SW 1271 (cell line): ENCODE measurements at regions not wholly inside any gene's neighbourhood (a gene's known extent, or its start where the extent isn't known, plus 50 kb on each side); places are given as distances from the start of the nearest gene placed in this dataset.
A peak's percentile ranks its signal among the peaks of the same experiment; 100 is the strongest.
"Not testable (repeated sequence)": the region's sequence is repeated elsewhere in the genome, so short reads cannot be mapped to it uniquely, and the experiment has no call there.

Experiments
- DNase-seq, 2 experiments: peaks; one replicate each; lab custom pipeline; 2025; lab: John Stamatoyannopoulos, UW

DNA sequence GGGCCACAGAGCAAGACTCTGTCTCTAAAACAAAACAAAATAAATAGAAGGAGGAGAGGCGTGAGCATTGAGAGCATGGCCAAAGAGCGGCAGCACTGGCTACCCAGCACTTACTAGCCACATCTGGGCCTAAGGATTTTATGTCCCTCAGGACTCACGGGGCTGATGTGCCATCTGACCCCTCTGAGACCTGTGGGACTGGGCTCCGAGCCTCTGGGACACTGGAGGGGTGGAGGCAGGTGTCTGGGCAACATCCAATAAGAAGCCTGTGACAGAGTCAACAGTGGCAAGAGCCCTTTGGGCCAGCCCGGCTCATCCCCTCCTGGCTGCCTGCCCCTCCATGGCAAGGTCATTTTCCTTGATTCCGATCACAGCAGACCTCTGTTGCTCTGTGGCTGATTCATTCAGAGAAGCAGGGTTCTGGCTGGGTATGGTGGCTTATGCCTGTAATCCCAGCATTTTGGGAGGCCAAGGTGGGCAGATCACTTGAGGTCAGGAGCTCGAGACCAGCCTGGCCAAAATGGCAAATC is 60.7 kb downstream of the RRM2 start:
- no peak for DNase-seq

DNA sequence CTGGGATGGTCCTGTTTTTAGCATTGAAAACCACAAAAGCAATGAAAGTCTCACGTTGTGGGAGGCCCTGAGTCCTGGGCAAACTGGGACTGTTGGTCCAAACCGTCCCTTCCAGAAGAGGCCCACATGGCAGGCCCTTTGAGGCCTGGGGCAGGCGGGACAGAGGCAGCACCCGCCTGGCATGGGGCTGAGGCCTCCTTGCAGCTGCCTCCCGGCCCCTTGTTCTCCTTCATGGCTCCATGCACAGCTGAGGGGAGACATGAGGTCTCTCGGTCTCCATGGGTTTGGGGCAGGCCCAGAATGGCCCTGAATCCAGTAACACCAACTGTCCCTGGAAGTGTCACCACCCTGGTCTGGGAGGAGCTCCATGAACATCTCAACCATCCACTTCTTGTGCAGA is 61.9 kb downstream of the RRM2 start:
- DNase-seq = no peak

DNA sequence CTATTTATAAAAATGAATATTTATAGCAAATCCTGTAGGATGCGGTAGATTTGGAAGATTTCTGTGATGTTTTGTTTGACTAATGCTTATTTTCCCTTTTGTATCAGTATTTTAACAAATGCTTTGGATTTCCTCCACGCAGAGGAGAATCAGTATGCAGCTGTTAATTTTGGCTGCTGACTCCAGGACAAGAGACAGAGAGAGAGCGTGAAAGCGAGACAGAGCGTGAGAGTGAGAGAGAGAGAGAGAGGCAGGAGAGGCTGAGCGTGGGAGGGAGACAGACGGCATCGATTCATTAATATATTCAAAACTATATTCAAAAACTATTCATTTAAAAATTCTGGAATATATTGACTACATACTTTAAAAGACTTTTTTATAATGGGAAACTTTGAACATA is 62.5 kb downstream of the RRM2 start:
- DNase-seq = no peak

DNA sequence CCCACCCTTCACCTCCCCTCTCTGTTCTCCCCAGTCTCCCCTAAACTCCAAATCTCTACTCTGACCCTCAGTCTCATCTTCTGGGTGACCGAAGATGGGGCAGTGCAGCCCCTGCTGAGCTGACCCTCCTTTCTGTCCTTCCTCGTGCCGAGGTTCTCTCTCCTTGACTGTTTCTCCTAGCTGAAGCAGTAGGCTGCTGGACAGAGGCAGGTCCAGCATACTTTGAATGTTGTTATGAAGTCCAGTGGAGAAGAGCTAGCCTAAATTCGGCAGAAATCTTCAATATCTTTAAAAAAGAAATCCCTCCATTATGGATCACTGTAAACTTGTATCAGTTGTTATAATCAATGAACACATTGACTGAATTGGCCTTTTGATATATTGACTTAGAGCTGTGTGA is 63.2 kb downstream of the RRM2 start:
- no peak for DNase-seq

DNA sequence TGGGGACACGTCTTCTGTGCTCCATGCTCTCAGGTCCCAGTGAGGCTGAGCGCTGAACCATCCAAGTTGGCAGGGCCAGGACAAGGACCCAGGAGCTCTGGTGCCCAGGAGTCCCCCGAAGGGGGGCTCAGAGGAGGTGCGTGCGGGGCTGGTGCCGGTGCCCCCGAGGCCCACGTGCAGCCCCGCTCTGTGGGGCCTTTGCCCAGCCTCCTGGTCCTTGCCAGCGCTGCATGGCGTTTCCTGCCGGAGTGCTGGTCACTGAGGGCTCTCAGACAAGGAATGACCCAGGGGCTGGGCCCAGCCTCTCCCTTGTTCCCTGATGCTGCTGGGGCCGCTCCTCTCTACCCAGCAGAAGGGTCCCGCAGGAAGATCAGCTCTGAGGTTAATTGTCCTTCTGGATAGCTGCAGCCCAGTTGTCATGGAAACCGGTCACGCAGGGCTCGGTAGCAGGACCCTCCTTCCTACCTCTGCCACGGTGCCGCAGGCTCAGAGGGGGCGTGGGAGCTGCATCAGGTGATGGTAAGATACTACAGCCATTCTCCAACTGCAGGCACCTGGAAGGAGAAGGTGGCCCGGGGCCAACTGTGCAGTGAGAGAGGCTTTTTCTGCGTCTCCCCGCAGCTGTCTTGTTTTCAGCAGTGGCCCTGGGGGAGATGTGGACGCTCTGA is 64.5 kb downstream of the RRM2 start:
- no peak for DNase-seq

DNA sequence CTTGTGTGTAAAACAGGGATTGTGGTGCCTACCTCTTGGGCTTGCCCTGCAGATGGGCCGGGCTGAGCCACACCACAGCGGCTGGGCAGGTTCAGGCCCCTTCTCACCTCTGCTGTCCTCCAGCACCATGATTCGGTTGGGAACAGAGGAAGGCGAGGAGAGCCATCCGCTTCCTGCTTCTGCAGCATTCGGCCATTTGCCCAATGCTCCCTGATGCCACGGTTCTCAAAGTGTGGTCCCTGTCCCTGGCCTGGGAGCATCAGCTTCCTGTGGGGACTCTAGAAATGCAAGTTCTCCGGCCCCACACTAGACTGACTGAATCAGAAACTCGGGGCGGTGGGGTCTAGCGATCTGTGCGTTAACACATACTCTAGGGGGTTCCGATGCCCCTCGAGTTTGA is 65.1 kb downstream of the RRM2 start:
- no peak for DNase-seq

DNA sequence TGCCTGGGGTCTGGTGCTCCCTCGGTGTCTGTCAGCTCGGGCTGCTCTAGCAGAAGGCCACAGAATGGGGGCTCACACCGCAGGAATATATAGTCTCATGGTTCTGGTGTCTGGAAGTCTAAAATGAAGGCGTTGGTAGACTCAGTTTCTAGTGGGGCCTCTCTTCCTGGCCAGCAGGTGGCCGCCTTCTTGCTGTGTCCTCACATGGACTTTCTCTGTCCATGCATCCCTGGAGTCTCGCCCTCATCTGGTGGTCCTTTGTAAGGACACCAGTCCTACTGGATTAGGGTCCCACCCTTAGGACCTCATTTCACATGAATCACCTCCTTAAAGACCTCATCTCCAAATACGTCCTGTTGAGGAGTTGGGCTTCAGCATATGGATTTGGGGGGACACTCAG is 65.7 kb downstream of the RRM2 start:
- peak in 1 of 2 experiments; percentile 61 for DNase-seq

DNA sequence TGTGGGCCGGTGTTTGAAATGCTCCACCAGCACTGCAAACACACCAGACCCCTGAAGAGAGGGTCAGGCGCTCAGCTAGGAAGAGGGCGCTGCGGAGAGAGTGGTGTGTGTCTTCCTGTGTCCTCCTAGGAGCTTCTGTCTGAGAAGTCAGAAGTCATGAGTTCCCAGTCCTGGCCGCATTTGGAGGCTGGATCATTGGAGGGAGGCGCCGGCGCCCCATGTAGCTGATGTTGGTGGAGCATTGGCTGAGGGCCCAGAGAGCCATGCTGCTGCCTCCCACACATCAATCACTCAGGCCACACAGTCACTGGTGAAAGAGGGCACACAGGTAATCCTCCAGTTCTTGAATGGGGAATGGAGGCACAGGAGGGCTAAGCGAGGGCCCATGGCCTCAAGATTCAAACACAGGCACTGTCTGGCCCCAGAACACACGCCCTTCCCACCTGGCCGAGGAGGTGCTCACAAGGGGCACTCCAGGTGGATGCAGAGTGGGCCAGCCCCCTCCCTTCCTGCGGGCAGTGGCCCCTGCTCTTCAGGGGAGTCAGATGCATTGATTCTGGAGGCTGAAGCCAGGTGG is 66.3 kb downstream of the RRM2 start:
- no peak for DNase-seq

DNA sequence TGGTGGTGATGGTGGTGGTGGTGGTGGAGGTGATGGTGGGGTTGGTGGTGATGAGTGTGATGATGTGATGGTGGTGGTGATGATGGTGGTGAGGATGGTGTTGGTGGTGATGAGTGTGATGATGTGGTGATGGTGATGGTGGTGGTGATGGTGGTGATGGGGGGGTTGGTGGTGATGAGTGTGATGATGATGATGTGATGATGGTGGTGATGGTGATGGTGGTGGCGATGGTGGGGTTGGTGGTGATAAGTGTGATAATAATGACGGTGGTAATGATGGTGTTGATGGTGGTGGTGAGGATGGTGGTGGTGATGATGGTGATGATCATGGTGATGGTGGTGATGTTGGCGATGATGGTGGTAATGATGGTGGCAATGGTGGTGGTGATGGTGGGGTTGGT is 67.7 kb downstream of the RRM2 start:
- no peak for DNase-seq

DNA sequence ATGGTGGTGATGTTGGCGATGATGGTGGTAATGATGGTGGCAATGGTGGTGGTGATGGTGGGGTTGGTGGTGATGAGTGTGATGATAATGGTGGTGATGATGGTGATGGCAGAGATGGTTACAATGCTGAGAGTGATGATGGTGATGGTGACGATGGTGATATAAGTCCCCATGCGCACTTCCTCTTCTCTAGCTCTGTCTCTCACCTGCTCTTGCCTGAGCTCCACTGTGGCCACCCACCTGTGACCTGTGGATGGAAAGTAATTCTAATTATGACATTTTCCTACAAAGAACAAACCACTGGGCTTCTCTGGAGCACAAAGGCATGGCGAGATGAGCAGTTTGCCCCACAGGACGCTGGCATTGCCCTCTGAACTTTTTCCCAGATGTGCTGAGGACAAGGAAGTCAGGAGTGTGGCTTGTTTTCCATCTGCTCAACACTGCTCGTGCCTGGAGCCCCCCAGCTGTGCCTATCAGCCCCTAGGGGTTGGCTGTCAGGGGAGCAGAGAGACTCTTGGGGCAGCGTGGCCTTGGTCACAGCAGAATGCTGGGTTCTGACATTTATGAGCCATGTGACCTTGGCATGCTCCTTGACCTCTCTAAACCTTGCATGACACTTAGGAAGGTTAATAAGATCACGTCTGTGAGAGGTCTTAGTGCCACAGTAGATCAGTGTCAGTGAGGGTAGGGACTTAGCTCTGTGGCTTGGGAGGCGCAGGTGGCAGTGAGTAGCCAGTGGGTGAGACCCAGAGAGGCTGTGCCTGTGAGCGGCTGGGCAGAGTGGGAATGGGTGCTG is 68.4 kb downstream of the RRM2 start:
- no peak for DNase-seq

DNA sequence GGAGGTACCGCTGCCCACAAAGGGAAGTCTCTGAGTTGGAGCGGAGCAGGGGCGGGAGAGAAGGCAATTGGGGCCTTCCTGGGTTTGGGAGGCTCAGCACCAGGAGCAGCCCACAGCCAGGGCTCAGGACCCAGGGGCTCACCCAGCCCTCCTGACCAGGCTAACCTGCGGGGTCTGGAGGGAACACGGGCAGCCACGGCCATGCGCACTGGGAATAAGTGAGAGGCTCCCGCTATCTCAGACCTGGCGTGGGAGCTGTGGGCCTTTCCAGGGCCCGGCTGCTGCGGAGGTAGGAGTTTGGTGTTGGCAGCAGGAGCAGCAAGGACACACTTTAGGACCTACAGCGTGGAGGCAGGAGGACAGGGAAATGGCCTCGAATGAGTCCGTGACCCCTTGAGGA is 69.0 kb downstream of the RRM2 start:
- DNase-seq = no peak

DNA sequence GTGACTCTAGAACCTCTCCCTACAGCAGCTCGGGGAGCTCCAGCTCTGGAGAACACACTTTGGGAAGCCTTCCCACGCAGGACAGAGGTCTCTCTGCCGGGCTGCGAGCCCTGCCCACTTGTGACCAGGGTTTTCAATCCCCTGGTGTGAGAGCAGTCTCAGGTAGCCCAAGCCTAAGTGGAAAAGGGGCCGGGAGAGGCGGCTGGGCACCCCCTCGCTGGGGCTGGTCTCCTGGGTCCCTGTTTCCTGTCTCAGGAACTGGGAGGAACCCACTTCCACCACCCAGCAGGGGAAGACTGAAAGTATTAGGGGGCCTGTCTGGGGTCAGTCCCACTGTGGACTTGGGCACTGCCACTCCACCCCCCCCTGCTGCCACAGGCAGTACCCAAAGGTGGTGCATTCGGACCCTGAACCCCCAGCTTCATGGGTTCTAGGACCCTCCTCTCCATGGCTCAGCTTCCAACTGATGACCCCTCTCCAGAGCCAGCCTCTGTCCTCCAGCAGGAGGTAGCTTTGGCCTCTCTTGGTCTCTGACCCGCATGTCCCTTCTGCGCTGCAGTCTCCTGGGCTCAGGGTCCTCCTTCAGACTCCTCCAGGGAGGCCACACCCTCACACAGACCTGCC is 70.0 kb downstream of the RRM2 start:
- no peak for DNase-seq

DNA sequence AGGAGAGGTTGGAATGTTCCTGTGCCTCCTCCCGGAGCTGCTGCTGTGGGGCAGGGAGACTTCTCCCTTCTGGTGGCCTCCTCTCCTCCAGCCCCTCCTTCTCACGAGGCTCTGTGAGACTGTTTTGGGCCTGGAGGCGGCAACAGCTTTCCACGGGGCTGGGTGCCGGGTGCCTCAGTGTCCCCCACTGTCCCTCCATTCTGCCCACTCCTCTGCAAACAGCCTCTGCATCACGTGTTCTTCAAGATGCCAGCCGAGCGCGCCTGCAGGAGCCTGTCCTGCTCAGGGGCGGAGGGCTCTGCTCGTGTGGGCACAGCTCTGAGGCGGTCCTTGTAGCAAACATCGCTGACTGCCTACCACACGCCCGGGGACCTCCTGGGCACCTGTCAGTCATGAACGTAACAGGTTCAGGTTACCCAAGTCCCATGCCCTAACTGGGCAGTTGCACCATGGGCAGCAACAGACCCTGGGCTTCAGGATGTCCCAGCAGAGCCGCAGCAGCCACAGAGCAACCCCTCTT is 70.8 kb downstream of the RRM2 start:
- no peak for DNase-seq

DNA sequence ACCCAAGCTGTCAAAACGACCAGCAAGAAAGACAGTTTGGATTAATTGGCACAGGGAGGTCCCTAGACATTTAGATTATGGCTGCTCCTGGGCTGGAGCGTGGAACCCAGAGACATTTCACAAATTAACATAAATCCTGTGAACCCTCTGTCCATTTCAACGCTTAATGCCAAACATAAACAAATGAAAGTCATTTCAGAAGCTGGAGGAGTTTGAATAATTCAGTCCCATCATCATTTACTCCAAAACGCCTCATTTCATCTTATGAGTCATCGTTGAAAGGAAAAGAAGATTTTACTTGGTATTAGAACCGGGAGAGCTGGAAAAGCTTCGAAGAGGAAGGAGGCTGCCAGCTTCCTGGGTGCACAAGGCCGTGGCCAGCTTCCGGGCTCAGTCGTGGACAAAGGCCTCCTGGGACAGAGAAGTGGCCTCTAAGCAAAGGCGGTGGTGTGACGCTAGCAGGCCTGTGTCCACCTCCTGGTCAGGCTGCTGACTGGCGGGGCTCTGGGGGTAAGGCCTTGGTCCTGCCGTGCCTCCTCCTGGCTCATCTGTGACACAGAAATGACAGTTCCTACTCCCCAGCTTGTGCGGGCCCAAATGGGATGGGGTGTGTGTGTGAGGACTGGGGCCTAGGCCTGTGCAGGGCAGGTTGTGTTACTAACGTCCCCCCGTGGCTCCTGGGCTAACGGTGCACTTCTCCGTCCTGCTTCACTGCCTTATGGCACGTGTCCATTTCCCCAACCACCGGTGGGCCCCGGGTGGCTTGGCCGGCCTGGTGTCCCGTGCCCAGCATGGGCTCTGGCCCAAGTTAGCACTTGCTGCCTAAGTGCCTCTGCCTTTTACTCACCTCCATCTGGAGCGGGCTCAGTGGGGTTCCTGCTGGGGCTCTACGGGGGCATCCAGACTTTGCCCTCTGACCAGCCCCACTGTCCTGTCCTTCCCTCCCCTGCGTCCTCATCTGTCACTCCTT is 71.6 kb downstream of the RRM2 start:
- no peak for DNase-seq

DNA sequence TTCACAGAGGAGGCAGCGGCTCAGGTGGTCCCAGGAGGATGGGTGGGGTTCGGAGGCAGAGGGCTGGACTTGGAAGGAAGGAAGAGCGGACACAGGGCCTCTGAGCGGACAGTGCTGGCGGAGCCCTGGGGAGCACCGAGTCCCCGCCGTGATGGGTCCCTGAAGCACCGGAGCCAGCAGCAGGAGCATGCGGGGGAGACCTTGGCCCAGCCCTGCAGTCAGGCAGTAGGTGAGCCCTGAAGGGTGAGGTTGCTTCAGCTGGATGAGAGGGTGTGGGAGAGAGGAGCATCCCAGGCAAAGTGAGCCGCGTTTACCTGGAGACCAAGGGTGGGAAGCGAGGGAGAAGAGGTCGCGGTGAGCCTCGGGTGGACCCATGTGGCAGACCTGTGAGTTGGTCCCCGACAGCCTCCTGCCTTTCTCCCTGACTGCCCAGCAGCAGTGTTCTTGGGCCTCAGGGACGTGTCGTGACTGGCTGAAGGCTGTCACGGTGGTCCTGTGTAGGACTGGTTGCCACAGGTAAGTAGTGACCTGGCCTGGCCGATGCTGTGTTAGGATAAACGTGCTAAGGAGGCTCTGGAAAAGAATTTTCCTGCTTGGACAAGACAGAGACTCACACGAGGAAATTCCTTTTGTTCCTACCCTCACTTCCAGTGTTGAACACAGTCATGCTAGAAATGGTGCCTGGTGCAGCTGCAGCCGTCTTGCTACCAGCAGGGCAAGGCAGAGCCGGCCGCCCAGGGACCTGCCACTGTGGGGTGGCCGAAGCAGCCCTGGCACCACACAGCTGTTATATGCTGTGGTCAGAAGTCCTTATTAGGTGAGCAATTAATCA is 73.0 kb downstream of the RRM2 start:
- DNase-seq = no peak

DNA sequence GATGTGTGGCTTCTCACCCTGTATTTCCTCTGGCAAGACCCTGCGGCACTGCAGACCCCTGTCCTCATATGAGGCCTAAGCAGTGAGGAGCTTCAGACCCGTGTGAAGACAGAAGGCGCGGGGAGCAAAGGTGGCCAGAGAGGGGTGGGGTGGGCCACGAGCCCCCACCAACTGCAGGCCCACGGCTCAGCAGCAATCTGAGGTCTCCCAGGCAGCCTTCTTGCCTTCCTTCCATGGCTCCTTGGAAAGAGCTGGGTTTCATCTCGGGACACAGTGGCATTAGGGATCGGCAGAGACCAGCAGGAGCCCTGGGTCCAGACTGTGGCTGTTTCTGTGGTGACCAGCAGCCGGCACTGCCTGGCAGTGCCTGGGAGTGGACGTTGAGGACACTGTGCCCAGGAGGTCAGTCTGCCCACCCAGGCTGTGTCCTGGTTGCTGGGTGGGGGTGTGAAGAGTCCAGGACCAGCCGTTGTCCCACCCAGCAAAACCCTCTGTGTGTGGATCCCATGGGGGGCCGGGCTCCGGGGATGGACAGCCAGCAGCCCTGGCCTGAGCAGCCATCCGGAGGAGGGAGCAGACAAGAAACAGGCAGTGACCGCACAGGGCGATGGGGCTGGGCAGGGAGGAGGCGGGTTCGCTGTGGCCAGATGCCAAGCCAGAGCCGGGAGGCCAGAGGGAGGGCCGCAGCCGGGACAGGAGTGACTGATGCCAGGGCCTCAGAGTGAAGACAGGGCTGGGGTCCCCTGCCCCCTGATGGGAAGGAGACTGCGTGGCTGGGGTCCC is 73.8 kb downstream of the RRM2 start:
- no peak for DNase-seq

DNA sequence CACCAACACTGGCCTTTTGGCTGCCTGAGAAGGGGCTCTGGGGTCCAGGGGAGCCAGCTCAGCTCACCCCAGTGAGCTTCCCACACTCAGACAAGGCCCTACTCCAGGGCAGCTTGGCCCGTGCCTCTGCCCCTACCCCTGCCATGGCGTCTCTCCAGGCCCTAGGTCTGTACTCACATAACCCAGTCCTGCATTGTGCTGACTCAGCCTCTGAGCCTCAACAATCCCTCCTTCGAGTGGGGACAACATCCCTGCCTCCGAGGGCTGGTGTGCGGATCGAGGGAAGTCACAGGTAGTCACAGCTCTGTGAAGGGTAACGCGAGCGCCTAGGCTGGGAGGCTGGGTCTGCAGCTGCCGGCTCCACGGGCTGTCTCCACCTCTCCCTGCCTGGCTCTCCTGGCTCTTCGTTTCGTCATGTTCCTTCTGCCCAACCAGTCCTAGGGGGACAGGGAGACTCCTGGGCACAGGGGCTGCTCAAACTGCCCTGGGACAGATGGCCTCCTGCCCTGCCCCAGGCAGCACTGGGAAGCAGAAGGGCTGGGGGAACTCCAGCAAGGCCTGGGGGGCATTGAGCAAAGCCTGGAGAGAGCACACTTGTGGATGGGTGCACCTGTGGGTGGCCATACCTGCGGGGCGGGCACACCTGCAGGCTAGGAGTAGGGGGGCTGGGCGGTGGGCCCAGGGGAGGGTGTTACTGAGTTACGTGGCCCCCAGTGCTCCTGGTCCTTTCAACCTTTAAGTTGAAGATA is 74.6 kb downstream of the RRM2 start:
- no peak for DNase-seq

DNA sequence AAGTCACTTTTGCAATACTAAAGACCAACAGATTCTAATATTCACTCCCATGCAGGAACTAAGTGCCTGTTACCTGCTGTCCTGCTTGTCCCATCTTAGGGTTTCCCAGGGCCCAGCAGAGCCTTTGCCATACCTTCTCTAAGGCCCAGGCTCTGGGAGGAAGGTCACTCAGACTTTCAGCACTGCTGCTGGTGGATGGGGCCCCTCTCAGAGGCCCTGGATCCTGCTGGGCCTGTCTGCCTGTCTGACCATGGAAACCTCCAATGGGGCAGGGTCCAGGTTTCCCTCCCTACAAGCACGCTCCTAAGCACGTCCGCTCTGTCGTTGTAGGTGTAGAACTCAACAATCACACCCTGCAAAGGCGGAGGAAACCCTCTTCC is 75.1 kb downstream of the RRM2 start:
- no peak for DNase-seq

DNA sequence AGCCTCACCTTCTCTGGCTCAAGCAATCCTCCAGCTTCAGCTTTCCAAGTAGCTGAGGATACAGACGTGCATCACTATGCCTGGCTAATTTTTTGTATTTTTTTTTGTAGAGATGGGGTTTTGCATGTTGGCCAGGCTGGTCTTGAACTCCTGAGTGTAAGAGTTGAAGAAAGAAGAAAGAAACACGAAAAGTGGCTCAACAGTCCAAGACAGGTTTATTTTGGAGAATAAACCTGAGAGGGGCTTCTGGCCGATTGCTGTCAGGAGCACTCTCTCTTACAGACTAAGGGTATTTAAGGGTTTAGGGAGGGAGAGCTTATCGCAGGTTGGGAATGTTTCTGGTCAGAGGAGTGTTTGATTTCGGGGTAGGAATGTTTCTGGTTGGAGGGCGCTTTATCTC is 75.9 kb downstream of the RRM2 start:
- not testable (repeated sequence) for DNase-seq
